OCI-LY1 (cell line): ENCODE measurements at regions not wholly inside any gene's neighbourhood (a gene's known extent, or its start where the extent isn't known, plus 50 kb on each side); places are given as distances from the start of the nearest gene placed in this dataset.

ENCODE experiments used
- H2AFZ ChIP-seq: fragments of 200-600 bp; sonication (generic), shearing (Covaris generic); 2 replicates; pipeline ENCODE4 v1.6.0; 2014; ENCODE audit warnings: antibody characterized with exemption, mild to moderate bottlenecking, low read length
- H3F3A ChIP-seq: fragments of 200-600 bp; sonication (generic), shearing (Covaris generic); 2 replicates; pipeline ENCODE4 v1.6.0; 2014; ENCODE audit warnings: mild to moderate bottlenecking, antibody characterized with exemption, low read length, moderate library complexity; ENCODE audit not compliant: insufficient read depth
- H3K27ac ChIP-seq: fragments of 200-600 bp; sonication (generic); 2 replicates; pipeline ENCODE4 v1.5.1; 2014; ENCODE audit warnings: low read length, mixed run types, mild to moderate bottlenecking, low read depth; ENCODE audit not compliant: poor library complexity, severe bottlenecking
- H3K27me3 ChIP-seq: fragments of 200-600 bp; sonication (generic); 2 replicates; pipeline ENCODE4 v1.6.0; 2014; ENCODE audit warnings: antibody characterized with exemption, mild to moderate bottlenecking, low read length, moderate library complexity; ENCODE audit not compliant: insufficient read depth
- H3K36me3 ChIP-seq: fragments of 200-600 bp; sonication (generic); 2 replicates; pipeline ENCODE4 v1.6.1; 2014; ENCODE audit warnings: mild to moderate bottlenecking, antibody characterized with exemption, low read length, moderate library complexity, mixed read lengths; ENCODE audit not compliant: insufficient read depth
- H3K4me1 ChIP-seq: fragments of 200-600 bp; sonication (generic); 2 replicates; pipeline ENCODE4 v1.5.1; 2014; ENCODE audit warnings: mild to moderate bottlenecking, low read length, moderate library complexity; ENCODE audit not compliant: insufficient read depth, severe bottlenecking
- H3K4me2 ChIP-seq: fragments of 200-600 bp; sonication (generic), shearing (Covaris generic); 2 replicates; pipeline ENCODE4 v1.6.1; 2014; ENCODE audit warnings: low read length
- H3K4me3 ChIP-seq: fragments of 200-600 bp; sonication (generic); 2 replicates; pipeline ENCODE4 v1.5.1; 2014; ENCODE audit warnings: low read length, low read depth, mild to moderate bottlenecking, mixed read lengths; ENCODE audit not compliant: poor library complexity, severe bottlenecking
- H3K79me2 ChIP-seq: fragments of 200-600 bp; shearing (Covaris generic); 2 replicates; pipeline ENCODE4 v1.6.1; 2016; ENCODE audit warnings: mixed run types, low read length, mixed read lengths; ENCODE audit not compliant: insufficient read depth
- H3K9ac ChIP-seq: fragments of 200-600 bp; sonication (generic), shearing (Covaris generic); 2 replicates; pipeline ENCODE4 v1.6.1; 2014; ENCODE audit warnings: mild to moderate bottlenecking, low read length, mixed read lengths
- H3K9me2 ChIP-seq: fragments of 200-600 bp; sonication (generic), shearing (Covaris generic); 2 replicates; pipeline ENCODE4 v1.6.1; 2014; ENCODE audit warnings: low read depth, mild to moderate bottlenecking, low read length, mixed read lengths
- H3K9me3 ChIP-seq: fragments of 200-600 bp; shearing (Covaris generic); 2 replicates; pipeline ENCODE4 v1.6.1; 2014; ENCODE audit warnings: low read length, mixed read lengths
- H4K20me1 ChIP-seq: fragments of 200-600 bp; sonication (generic), shearing (Covaris generic); 2 replicates; pipeline ENCODE4 v1.6.0; 2016; ENCODE audit warnings: mild to moderate bottlenecking, low read length; ENCODE audit not compliant: insufficient read depth
- EZH2 ChIP-seq: fragments of 200-600 bp; sonication (generic), shearing (Covaris generic); IDR thresholded peaks from 2 replicates; pipeline ENCODE4 v1.8.0; 2017; ENCODE audit warnings: borderline replicate concordance, mixed run types, mild to moderate bottlenecking, antibody characterized with exemption, low read length, moderate library complexity, mixed read lengths
- TF ChIP-seq, protein P1 (sequence below): fragments of 200-600 bp; sonication (generic), shearing (Covaris generic); IDR thresholded peaks from 2 replicates; pipeline ENCODE4 v1.5.1; 2017; ENCODE audit warnings: mild to moderate bottlenecking, antibody characterized with exemption, low read length, moderate library complexity, mixed read lengths

DNA sequence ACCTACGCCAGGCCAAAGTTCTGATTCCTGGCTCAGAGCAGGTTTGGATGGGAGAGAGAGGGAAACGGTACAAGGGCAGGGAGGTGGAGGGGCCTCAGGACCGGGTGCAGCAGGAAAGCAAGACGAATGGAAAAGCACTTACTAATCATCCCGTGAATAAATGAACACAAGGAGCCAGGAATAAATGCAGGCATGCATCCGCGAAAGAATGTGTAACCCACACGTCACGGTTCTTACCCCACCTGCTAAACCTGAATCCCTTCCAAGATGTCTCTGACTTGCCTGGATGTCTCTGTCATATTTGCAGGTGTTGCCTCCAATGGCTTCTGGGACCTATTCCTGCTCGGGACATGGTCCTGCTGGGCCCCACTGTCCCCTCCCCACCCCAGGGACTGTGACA, 335.2 kb upstream of the RNF32 start:
- Histone ChIP-seq H3K4me2 (no peak overlapping the region), H3K27me3 (no peaks in the 10 kb centered on the region; the same call in 1 of the 2 replicates), H3K9me3 (no peaks in the 10 kb centered on the region), H3F3A (no peaks in the 10 kb centered on the region), H3K9me2 (no peaks in the 10 kb centered on the region), H3K4me3 (no peak overlapping the region), H4K20me1 (no peaks in the 10 kb centered on the region), H2AFZ (no peak overlapping the region), H3K79me2 (no peaks in the 10 kb centered on the region), H3K27ac (no peak overlapping the region), H3K36me3 (no peaks in the 10 kb centered on the region), H3K4me1 (no peaks in the 10 kb centered on the region), H3K9ac (no peak overlapping the region)
- no peak for TF ChIP-seq EZH2
- TF ChIP-seq, protein P1, sequence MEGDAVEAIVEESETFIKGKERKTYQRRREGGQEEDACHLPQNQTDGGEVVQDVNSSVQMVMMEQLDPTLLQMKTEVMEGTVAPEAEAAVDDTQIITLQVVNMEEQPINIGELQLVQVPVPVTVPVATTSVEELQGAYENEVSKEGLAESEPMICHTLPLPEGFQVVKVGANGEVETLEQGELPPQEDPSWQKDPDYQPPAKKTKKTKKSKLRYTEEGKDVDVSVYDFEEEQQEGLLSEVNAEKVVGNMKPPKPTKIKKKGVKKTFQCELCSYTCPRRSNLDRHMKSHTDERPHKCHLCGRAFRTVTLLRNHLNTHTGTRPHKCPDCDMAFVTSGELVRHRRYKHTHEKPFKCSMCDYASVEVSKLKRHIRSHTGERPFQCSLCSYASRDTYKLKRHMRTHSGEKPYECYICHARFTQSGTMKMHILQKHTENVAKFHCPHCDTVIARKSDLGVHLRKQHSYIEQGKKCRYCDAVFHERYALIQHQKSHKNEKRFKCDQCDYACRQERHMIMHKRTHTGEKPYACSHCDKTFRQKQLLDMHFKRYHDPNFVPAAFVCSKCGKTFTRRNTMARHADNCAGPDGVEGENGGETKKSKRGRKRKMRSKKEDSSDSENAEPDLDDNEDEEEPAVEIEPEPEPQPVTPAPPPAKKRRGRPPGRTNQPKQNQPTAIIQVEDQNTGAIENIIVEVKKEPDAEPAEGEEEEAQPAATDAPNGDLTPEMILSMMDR: no peak

DNA sequence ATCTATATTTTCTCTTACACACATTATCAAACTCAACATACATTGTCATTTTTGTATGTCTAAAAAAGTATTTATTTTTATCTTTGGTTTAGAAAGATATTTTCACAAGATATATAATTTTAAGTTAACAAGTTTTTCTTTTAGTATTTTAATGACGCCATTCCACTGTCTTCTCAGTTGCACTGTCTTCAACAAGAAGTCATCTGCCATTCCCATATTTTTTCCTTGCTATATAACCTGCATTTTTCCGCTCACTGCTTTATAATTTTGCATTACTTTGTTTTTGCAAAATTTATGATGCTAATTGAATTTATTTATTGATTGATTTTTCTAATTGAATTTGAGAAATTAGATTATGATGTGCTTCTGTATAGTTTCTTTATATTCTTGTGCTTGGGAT, 357.8 kb upstream of the RNF32 start:
- peaks cover 6% of the 10 kb centered on the region; the same call in 1 of the 2 replicates for H3K9me3 ChIP-seq
- H4K20me1 ChIP-seq: no peaks in the 10 kb centered on the region
- no peak overlapping the region for H3K4me2 ChIP-seq
- H3K27me3 ChIP-seq: no peaks in the 10 kb centered on the region
- H3K4me3 ChIP-seq: no peak overlapping the region
- no peaks in the 10 kb centered on the region for H3K4me1 ChIP-seq
- no peaks in the 10 kb centered on the region for H3F3A ChIP-seq
- no peak overlapping the region for H2AFZ ChIP-seq
- no peak overlapping the region for H3K27ac ChIP-seq
- no peaks in the 10 kb centered on the region; the same call in 1 of the 2 replicates for H3K9me2 ChIP-seq
- H3K9ac ChIP-seq: no peak overlapping the region
- no peak for TF ChIP-seq EZH2
- TF ChIP-seq, protein P1: no peak
- no peaks in the 10 kb centered on the region for H3K36me3 ChIP-seq
- no peaks in the 10 kb centered on the region for H3K79me2 ChIP-seq

DNA sequence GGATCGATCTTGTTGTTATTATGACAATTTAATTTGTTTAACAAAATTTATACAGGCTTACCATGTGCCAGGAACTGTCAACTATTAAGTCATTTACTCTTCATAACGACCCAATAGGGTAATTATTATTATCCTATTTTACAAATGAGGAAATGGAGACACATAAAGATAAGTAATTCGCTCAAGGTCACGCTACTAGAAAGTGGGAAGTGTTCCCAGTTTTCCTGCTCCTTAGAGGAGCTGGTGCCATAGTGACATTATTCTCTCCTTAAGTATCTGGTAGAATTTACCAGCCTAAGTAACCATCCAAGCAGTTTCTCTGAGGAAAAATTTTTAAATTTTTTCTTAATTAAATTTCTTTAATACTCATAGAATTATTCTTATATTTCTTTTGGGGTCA, 360.9 kb upstream of the RNF32 start:
- no peak overlapping the region for H2AFZ ChIP-seq
- H3F3A ChIP-seq: no peaks in the 10 kb centered on the region
- H3K9ac ChIP-seq: no peak overlapping the region
- no peaks in the 10 kb centered on the region for H3K36me3 ChIP-seq
- H3K4me1 ChIP-seq: no peaks in the 10 kb centered on the region
- no peaks in the 10 kb centered on the region for H3K27me3 ChIP-seq
- H3K4me3 ChIP-seq: no peak overlapping the region
- H4K20me1 ChIP-seq: no peaks in the 10 kb centered on the region
- no peaks in the 10 kb centered on the region; the same call in 1 of the 2 replicates for H3K9me2 ChIP-seq
- H3K4me2 ChIP-seq: no peak overlapping the region
- TF ChIP-seq, protein P1: no peak
- no peak for TF ChIP-seq EZH2
- H3K27ac ChIP-seq: no peak overlapping the region
- peaks cover 6% of the 10 kb centered on the region; the same call in 1 of the 2 replicates for H3K9me3 ChIP-seq
- H3K79me2 ChIP-seq: no peaks in the 10 kb centered on the region
